ENCODE measurements at regions not wholly inside any gene's neighbourhood (a gene's known extent, or its start where the extent isn't known, plus 50 kb on each side); places are given as distances from the start of the nearest gene placed in this dataset.

GRCh38 chr10:131750973-131751826 is 149.6 kb upstream of the PPP2R2D start:
- DNase-seq (ENCODE audit: low read depth, low spot score) (no peak), FAIRE-seq (no peak)
- Histone ChIP-seq H3K27me3 (ENCODE audit: control insufficient read depth in 2 of 2, insufficient read depth in 2 of 2, low read length in 2 of 2) (no peaks in the 10 kb centered on the region), H3K9me1 (replicated peaks; ENCODE audit: control insufficient read depth, extremely low read depth, insufficient read depth, low read length) (no peaks in the 10 kb centered on the region), H3K27ac (ENCODE audit: insufficient read depth, low read depth, low read length) (no peak overlapping the region), H3K4me3 (replicated peaks in 1 of 3; ENCODE audit: insufficient read depth in 1 of 3, low read depth in 1 of 3, low read length in 3 of 3) (no peak overlapping the region), H4K20me1 (replicated peaks; ENCODE audit: control insufficient read depth, extremely low read depth, insufficient read depth, low read length) (no peaks in the 10 kb centered on the region), H3K79me2 (ENCODE audit: control insufficient read depth, insufficient read depth, low read length) (no peaks in the 10 kb centered on the region), H3K36me3 (ENCODE audit: control insufficient read depth in 2 of 2, extremely low read depth in 1 of 2, insufficient read depth in 2 of 2, low read length in 2 of 2) (no peaks in the 10 kb centered on the region), H2AFZ (ENCODE audit: low read depth, low read length) (no peak overlapping the region), H3K9me3 (replicated peaks; ENCODE audit: control insufficient read depth, insufficient read depth, low read length) (peaks cover 4% of the 10 kb centered on the region), H3K4me2 (ENCODE audit: insufficient read depth, low read length) (no peak overlapping the region), H3K4me1 (ENCODE audit: control insufficient read depth, extremely low read depth, insufficient read depth, low read length) (no peaks in the 10 kb centered on the region), H3K9ac (replicated peaks; ENCODE audit: extremely low read depth, insufficient read depth, low read length) (no peak overlapping the region)
- BruUV-seq (replicated peaks), result no TSS peak
- TF ChIP-seq POLR2AphosphoS5 (IDR thresholded peaks at IDR 0.05; ENCODE audit: insufficient read depth, low read depth, low read length) (no peak), GATA2 (IDR thresholded peaks at IDR 0.05; ENCODE audit: insufficient read depth, insufficient read length, low read depth, low read length) (no peak), JUN (IDR thresholded peaks at IDR 0.05; ENCODE audit: borderline replicate concordance, insufficient read depth, insufficient read length, low read depth) (no peak), POLR2A (IDR thresholded peaks at IDR 0.05; ENCODE audit: low read depth, low read length) (no peak), EZH2 (IDR thresholded peaks at IDR 0.05; ENCODE audit: borderline replicate concordance, low read depth, low read length, severe bottlenecking) (no peak), MYC (IDR thresholded peaks at IDR 0.05; ENCODE audit: low read depth, low read length) (no peak), FOS (IDR thresholded peaks at IDR 0.05; ENCODE audit: borderline replicate concordance, insufficient read depth, low read length) (no peak), MAX (IDR thresholded peaks at IDR 0.05; ENCODE audit: insufficient read depth, insufficient read length) (no peak)
- TF ChIP-seq, protein P1, sequence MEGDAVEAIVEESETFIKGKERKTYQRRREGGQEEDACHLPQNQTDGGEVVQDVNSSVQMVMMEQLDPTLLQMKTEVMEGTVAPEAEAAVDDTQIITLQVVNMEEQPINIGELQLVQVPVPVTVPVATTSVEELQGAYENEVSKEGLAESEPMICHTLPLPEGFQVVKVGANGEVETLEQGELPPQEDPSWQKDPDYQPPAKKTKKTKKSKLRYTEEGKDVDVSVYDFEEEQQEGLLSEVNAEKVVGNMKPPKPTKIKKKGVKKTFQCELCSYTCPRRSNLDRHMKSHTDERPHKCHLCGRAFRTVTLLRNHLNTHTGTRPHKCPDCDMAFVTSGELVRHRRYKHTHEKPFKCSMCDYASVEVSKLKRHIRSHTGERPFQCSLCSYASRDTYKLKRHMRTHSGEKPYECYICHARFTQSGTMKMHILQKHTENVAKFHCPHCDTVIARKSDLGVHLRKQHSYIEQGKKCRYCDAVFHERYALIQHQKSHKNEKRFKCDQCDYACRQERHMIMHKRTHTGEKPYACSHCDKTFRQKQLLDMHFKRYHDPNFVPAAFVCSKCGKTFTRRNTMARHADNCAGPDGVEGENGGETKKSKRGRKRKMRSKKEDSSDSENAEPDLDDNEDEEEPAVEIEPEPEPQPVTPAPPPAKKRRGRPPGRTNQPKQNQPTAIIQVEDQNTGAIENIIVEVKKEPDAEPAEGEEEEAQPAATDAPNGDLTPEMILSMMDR (IDR thresholded peaks at IDR 0.05; ENCODE audit: extremely low read depth in 1 of 2, insufficient read depth in 1 of 2, low read depth in 1 of 2, low read length in 2 of 2), result no peak
- dilution Hi-C loops (cut with MboI; ENCODE audit: extremely low pct_ligation_motif_present, low sequenced_read_pairs), result no loop called here
- ChIA-PET CTCF (no interaction called here), POLR2A (no interaction called here)
- intact Hi-C loops (cut with micrococcal nuclease), result no loop called here
